ENCODE measurements at regions not wholly inside any gene's neighbourhood (a gene's known extent, or its start where the extent isn't known, plus 50 kb on each side); places are given as distances from the start of the nearest gene placed in this dataset.

- Mint-ChIP-seq H3K4me3 (no peak overlapping the region), H3K27ac (no peak overlapping the region), H3K9me3 (no peaks in the 10 kb centered on the region), H3K36me3 (no peaks in the 10 kb centered on the region), H3K4me1 (no peaks in the 10 kb centered on the region), H3K27me3 (peaks cover 0 to 2% of the 10 kb centered on the region in 2 donors)
- no peak overlapping the region for H3K4me3 ChIP-seq (ENCODE audit: low read length)
- H3K9me3 ChIP-seq (ENCODE audit: low read length): no peaks in the 10 kb centered on the region
- no peak overlapping the region for H3K27ac ChIP-seq (ENCODE audit: low read depth, low read length)
- H3K27me3 ChIP-seq (ENCODE audit: insufficient read depth, low read length, poor library complexity, severe bottlenecking): no peaks in the 10 kb centered on the region
- H3K4me1 ChIP-seq (ENCODE audit: insufficient read depth, low read length): no peaks in the 10 kb centered on the region
- DNase-seq: no peak
- ChIA-PET POLR2A (no interaction called here), CTCF (no interaction called here)
- H3K36me3 ChIP-seq (ENCODE audit: insufficient read depth, low read length): no peaks in the 10 kb centered on the region
Observed at GRCh38 chr2:194927489-194927888, 729.5 kb upstream of the SLC39A10 start.

GRCh38 chr2:194926873-194927272 is 730.2 kb upstream of the SLC39A10 start:
- Mint-ChIP-seq H3K36me3 (no peaks in the 10 kb centered on the region), H3K27me3 (peaks cover 0 to 2% of the 10 kb centered on the region in 2 donors), H3K9me3 (no peaks in the 10 kb centered on the region), H3K4me3 (no peak overlapping the region), H3K4me1 (no peaks in the 10 kb centered on the region), H3K27ac (no peak overlapping the region)
- no peak for DNase-seq
- H3K27me3 ChIP-seq (ENCODE audit: insufficient read depth, low read length, poor library complexity, severe bottlenecking): no peaks in the 10 kb centered on the region
- H3K36me3 ChIP-seq (ENCODE audit: insufficient read depth, low read length): no peaks in the 10 kb centered on the region
- no peak overlapping the region for H3K4me3 ChIP-seq (ENCODE audit: low read length)
- no peaks in the 10 kb centered on the region for H3K4me1 ChIP-seq (ENCODE audit: insufficient read depth, low read length)
- POLR2A ChIA-PET: no interaction called here
- H3K9me3 ChIP-seq (ENCODE audit: low read length): no peaks in the 10 kb centered on the region
- CTCF ChIA-PET: no interaction called here
- H3K27ac ChIP-seq (ENCODE audit: low read depth, low read length): no peak overlapping the region

GRCh38 chr2:194925742-194926141 is 731.3 kb upstream of the SLC39A10 start:
- H3K27ac Mint-ChIP-seq: no peak overlapping the region
- no peak overlapping the region for H3K4me3 Mint-ChIP-seq
- ChIA-PET POLR2A (no interaction called here), CTCF (no interaction called here)
- H3K9me3 Mint-ChIP-seq: no peaks in the 10 kb centered on the region
- Histone ChIP-seq H3K9me3 (ENCODE audit: low read length) (no peaks in the 10 kb centered on the region), H3K27me3 (ENCODE audit: insufficient read depth, low read length, poor library complexity, severe bottlenecking) (no peaks in the 10 kb centered on the region), H3K4me3 (ENCODE audit: low read length) (no peak overlapping the region), H3K4me1 (ENCODE audit: insufficient read depth, low read length) (no peaks in the 10 kb centered on the region), H3K36me3 (ENCODE audit: insufficient read depth, low read length) (no peaks in the 10 kb centered on the region), H3K27ac (ENCODE audit: low read depth, low read length) (no peak overlapping the region)
- H3K4me1 Mint-ChIP-seq: no peaks in the 10 kb centered on the region
- no peaks in the 10 kb centered on the region for H3K27me3 Mint-ChIP-seq
- H3K36me3 Mint-ChIP-seq: no peaks in the 10 kb centered on the region
- DNase-seq: no peak

- Mint-ChIP-seq H3K36me3 (no peaks in the 10 kb centered on the region), H3K4me1 (no peaks in the 10 kb centered on the region), H3K27ac (no peak overlapping the region), H3K9me3 (no peaks in the 10 kb centered on the region), H3K4me3 (no peak overlapping the region), H3K27me3 (no peaks in the 10 kb centered on the region)
- no peaks in the 10 kb centered on the region for H3K27me3 ChIP-seq (ENCODE audit: insufficient read depth, low read length, poor library complexity, severe bottlenecking)
- DNase-seq: no peak
- no peaks in the 10 kb centered on the region for H3K4me1 ChIP-seq (ENCODE audit: insufficient read depth, low read length)
- H3K9me3 ChIP-seq (ENCODE audit: low read length): no peaks in the 10 kb centered on the region
- no peak overlapping the region for H3K27ac ChIP-seq (ENCODE audit: low read depth, low read length)
- no peaks in the 10 kb centered on the region for H3K36me3 ChIP-seq (ENCODE audit: insufficient read depth, low read length)
- POLR2A ChIA-PET: no interaction called here
- H3K4me3 ChIP-seq (ENCODE audit: low read length): no peak overlapping the region
- CTCF ChIA-PET: interaction anchor here (1.2 kb wide), 1 partner anchor 11 kb away, joined by 3 read pairs; no protein-coding TSS in a partner anchor
Observed at GRCh38 chr2:194917519-194917918, 739.5 kb upstream of the SLC39A10 start.

GRCh38 chr2:194915485-194915884 is 741.5 kb upstream of the SLC39A10 start:
- H3K27ac ChIP-seq (ENCODE audit: low read depth, low read length): no peak overlapping the region
- no peaks in the 10 kb centered on the region for H3K27me3 Mint-ChIP-seq
- POLR2A ChIA-PET: no interaction called here

GRCh38 chr2:194907569-194907968 is 749.5 kb upstream of the SLC39A10 start:
- Mint-ChIP-seq H3K36me3 (no peaks in the 10 kb centered on the region), H3K4me1 (no peaks in the 10 kb centered on the region), H3K27ac (no peak overlapping the region), H3K4me3 (no peak overlapping the region), H3K9me3 (peaks cover 0 to 2% (median 0%) of the 10 kb centered on the region in 5 donors), H3K27me3 (no peaks in the 10 kb centered on the region)
- H3K9me3 ChIP-seq (ENCODE audit: low read length): no peaks in the 10 kb centered on the region
- ChIA-PET CTCF (no interaction called here), POLR2A (no interaction called here)
- no peak overlapping the region for H3K27ac ChIP-seq (ENCODE audit: low read depth, low read length)
- no peaks in the 10 kb centered on the region for H3K27me3 ChIP-seq (ENCODE audit: insufficient read depth, low read length, poor library complexity, severe bottlenecking)
- no peaks in the 10 kb centered on the region for H3K36me3 ChIP-seq (ENCODE audit: insufficient read depth, low read length)
- H3K4me3 ChIP-seq (ENCODE audit: low read length): no peak overlapping the region
- no peaks in the 10 kb centered on the region for H3K4me1 ChIP-seq (ENCODE audit: insufficient read depth, low read length)
- no peak for DNase-seq

More at GRCh38 chr2:194915485-194915884, 741.5 kb upstream of the SLC39A10 start:
- Histone ChIP-seq H3K36me3 (ENCODE audit: insufficient read depth, low read length) (no peaks in the 10 kb centered on the region), H3K27me3 (ENCODE audit: insufficient read depth, low read length, poor library complexity, severe bottlenecking) (no peaks in the 10 kb centered on the region), H3K4me1 (ENCODE audit: insufficient read depth, low read length) (no peaks in the 10 kb centered on the region), H3K4me3 (ENCODE audit: low read length) (no peak overlapping the region), H3K9me3 (ENCODE audit: low read length) (no peaks in the 10 kb centered on the region)
- no peak overlapping the region for H3K27ac Mint-ChIP-seq
- DNase-seq: no peak
- CTCF ChIA-PET: no interaction called here
- no peak overlapping the region for H3K4me3 Mint-ChIP-seq
- no peaks in the 10 kb centered on the region for H3K36me3 Mint-ChIP-seq
- H3K4me1 Mint-ChIP-seq: no peaks in the 10 kb centered on the region
- no peaks in the 10 kb centered on the region for H3K9me3 Mint-ChIP-seq

- Histone ChIP-seq H3K4me3 (ENCODE audit: low read length) (no peak overlapping the region), H3K4me1 (ENCODE audit: insufficient read depth, low read length) (no peaks in the 10 kb centered on the region), H3K27ac (ENCODE audit: low read depth, low read length) (no peak overlapping the region), H3K9me3 (ENCODE audit: low read length) (no peaks in the 10 kb centered on the region), H3K27me3 (ENCODE audit: insufficient read depth, low read length, poor library complexity, severe bottlenecking) (no peaks in the 10 kb centered on the region), H3K36me3 (ENCODE audit: insufficient read depth, low read length) (no peaks in the 10 kb centered on the region)
- DNase-seq: no peak
- ChIA-PET POLR2A (no interaction called here), CTCF (no interaction called here)
- Mint-ChIP-seq H3K27me3 (peaks cover 0 to 7% of the 10 kb centered on the region in 2 donors), H3K27ac (no peak overlapping the region), H3K4me3 (no peak overlapping the region), H3K36me3 (no peaks in the 10 kb centered on the region), H3K9me3 (no peaks in the 10 kb centered on the region), H3K4me1 (no peaks in the 10 kb centered on the region)
Observed at GRCh38 chr2:194896871-194897270, 760.2 kb upstream of the SLC39A10 start.

GRCh38 chr2:194883711-194884110 is 773.3 kb upstream of the SLC39A10 start:
- POLR2A ChIA-PET: no interaction called here
- Histone ChIP-seq H3K36me3 (ENCODE audit: insufficient read depth, low read length) (no peaks in the 10 kb centered on the region), H3K4me3 (ENCODE audit: low read length) (no peak overlapping the region), H3K9me3 (ENCODE audit: low read length) (no peaks in the 10 kb centered on the region), H3K27ac (ENCODE audit: low read depth, low read length) (no peak overlapping the region), H3K4me1 (ENCODE audit: insufficient read depth, low read length) (no peaks in the 10 kb centered on the region), H3K27me3 (ENCODE audit: insufficient read depth, low read length, poor library complexity, severe bottlenecking) (no peaks in the 10 kb centered on the region)
- Mint-ChIP-seq H3K4me1 (no peaks in the 10 kb centered on the region), H3K27me3 (no peaks in the 10 kb centered on the region), H3K4me3 (no peak overlapping the region), H3K36me3 (no peaks in the 10 kb centered on the region), H3K9me3 (no peaks in the 10 kb centered on the region), H3K27ac (no peak overlapping the region)
- DNase-seq: no peak
- CTCF ChIA-PET: no interaction called here

- Histone ChIP-seq H3K4me1 (ENCODE audit: insufficient read depth, low read length) (no peaks in the 10 kb centered on the region), H3K27me3 (ENCODE audit: insufficient read depth, low read length, poor library complexity, severe bottlenecking) (no peaks in the 10 kb centered on the region), H3K27ac (ENCODE audit: low read depth, low read length) (no peak overlapping the region), H3K9me3 (ENCODE audit: low read length) (no peaks in the 10 kb centered on the region), H3K4me3 (ENCODE audit: low read length) (no peak overlapping the region), H3K36me3 (ENCODE audit: insufficient read depth, low read length) (no peaks in the 10 kb centered on the region)
- Mint-ChIP-seq H3K27me3 (no peaks in the 10 kb centered on the region), H3K9me3 (no peaks in the 10 kb centered on the region), H3K27ac (no peak overlapping the region), H3K4me1 (peaks cover 0 to 2% (median 0%) of the 10 kb centered on the region in 3 donors), H3K36me3 (no peaks in the 10 kb centered on the region), H3K4me3 (no peak overlapping the region)
- ChIA-PET POLR2A (no interaction called here), CTCF (no interaction called here)
- DNase-seq: no peak
Observed at GRCh38 chr2:194870974-194871535, 786.0 kb upstream of the SLC39A10 start.
